Sigmoid colon (tissue), 6 donors: ENCODE measurements at regions not wholly inside any gene's neighbourhood (a gene's known extent, or its start where the extent isn't known, plus 50 kb on each side); places are given as distances from the start of the nearest gene placed in this dataset.

Source experiments
- DNase-seq: peaks from one replicate; pipeline ENCODE4 v3.0.0-alpha.2; 2019
- H3K27ac ChIP-seq, 4 donors: fragments of 200-600 bp; sonication (generic); one replicate each; pipeline ENCODE4 v1.5.1; 2016 to 2019; ENCODE audit warnings: mild to moderate bottlenecking in 1 of 4
- H3K27me3 ChIP-seq, 3 donors: fragments of 200-600 bp; sonication (generic); one replicate each; pipeline ENCODE4 v1.5.1; 2019; ENCODE audit warnings: mild to moderate bottlenecking in 1 of 3
- H3K36me3 ChIP-seq, 4 donors: fragments of 200-600 bp; sonication (generic); one replicate each; pipeline ENCODE4 v1.5.1; 2016 to 2019
- H3K4me1 ChIP-seq, 4 donors: fragments of 200-600 bp; sonication (generic); one replicate each; pipeline ENCODE4 v1.5.1; 2017 to 2019
- H3K4me3 ChIP-seq, 4 donors: fragments of 200-600 bp; sonication (generic); one replicate each; pipeline ENCODE4 v1.5.1; 2017 to 2019; ENCODE audit warnings: mild to moderate bottlenecking in 2 of 4, moderate library complexity in 1 of 4
- H3K9me3 ChIP-seq, 4 donors: fragments of 200-600 bp in 3 of 4; sonication (generic) in 3 of 4; one replicate each; pipeline versions ENCODE4 v1.5.1 to v1.6.1; 2013 to 2019
- CTCF ChIP-seq, 4 experiments: fragments of 450-650 bp in 3 of 4; fragments of 200-600 bp in 1 of 4; IDR thresholded peaks; one replicate each; pipeline ENCODE4 v1.5.1; 2016 to 2019; ENCODE audit warnings: antibody characterized with exemption in 4 of 4, mild to moderate bottlenecking in 3 of 4, moderate library complexity in 2 of 4
- EP300 ChIP-seq, 4 donors: sonication (generic); formaldehyde crosslinking; IDR thresholded peaks; one replicate each; pipeline ENCODE4 v1.6.1; 2017; ENCODE audit warnings: antibody characterized with exemption in 4 of 4
- POLR2A ChIP-seq, 2 donors: fragments of 450-650 bp; IDR thresholded peaks; one replicate each; pipeline ENCODE4 v1.6.1; 2016; ENCODE audit warnings: antibody characterized with exemption in 2 of 2, mild to moderate bottlenecking in 2 of 2, moderate library complexity in 2 of 2
- POLR2AphosphoS5 ChIP-seq, 4 donors: sonication (generic); formaldehyde crosslinking; IDR thresholded peaks; one replicate each; pipeline ENCODE4 v1.6.1; 2017; ENCODE audit warnings: antibody characterized with exemption in 4 of 4
- WGBS, 2 donors: extraction: QIAGEN DNeasy Blood & Tissue Kit; methylation state at CpG; one replicate each; pipeline ENCODE4 v1.1.7; 2013; 5-methylcytosine and 5-hydroxymethylcytosine counted together
- intact Hi-C: fragments of 100-400 bp; cut with DNase I; formaldehyde crosslinking; loops from one replicate; pipeline ENCODE4 v1.15.1; 2023
- donor health status: healthy with polysubstance abuse.
- donor health status: healthy.

GRCh38 chr10:44651834-44652233 is 259.3 kb upstream of the TMEM72 start:
- H3K9me3 ChIP-seq: no peaks in the 10 kb centered on the region
- no peaks in the 10 kb centered on the region for H3K36me3 ChIP-seq
- H3K27me3 ChIP-seq: no peaks in the 10 kb centered on the region
- peak overlapping the region in 1 of 4 donors; percentile 3 for H3K27ac ChIP-seq
- DNase-seq: no peak
- TF ChIP-seq POLR2A (IDR thresholded peaks at IDR 0.05) (no peak), POLR2AphosphoS5 (IDR thresholded peaks at IDR 0.05) (no peak), EP300 (IDR thresholded peaks at IDR 0.05) (no peak), CTCF (IDR thresholded peaks at IDR 0.05) (no peak)
- 78 to 84% methylated on average over 4 of the region's 4 CpGs for WGBS, 2 donors
- no peak overlapping the region for H3K4me3 ChIP-seq
- H3K4me1 ChIP-seq: peaks cover 0 to 15% (median 12%) of the 10 kb centered on the region in 4 donors
- intact Hi-C loops: no loop called here

- DNase-seq: no peak
- no peaks in the 10 kb centered on the region for H3K9me3 ChIP-seq
- H3K4me3 ChIP-seq: no peak overlapping the region
- WGBS, 2 donors: 81% methylated on average over 3 of the region's 3 CpGs
- H3K27me3 ChIP-seq: no peaks in the 10 kb centered on the region
- no peaks in the 10 kb centered on the region for H3K36me3 ChIP-seq
- no peaks in the 10 kb centered on the region for H3K4me1 ChIP-seq
- intact Hi-C loops: no loop called here
- H3K27ac ChIP-seq: no peak overlapping the region
- TF ChIP-seq POLR2A (IDR thresholded peaks at IDR 0.05) (no peak), POLR2AphosphoS5 (IDR thresholded peaks at IDR 0.05) (no peak), EP300 (IDR thresholded peaks at IDR 0.05) (no peak), CTCF (IDR thresholded peaks at IDR 0.05) (no peak)
Observed at GRCh38 chr10:44659320-44659719, 251.8 kb upstream of the TMEM72 start.

GRCh38 chr10:44660271-44660670 is 250.9 kb upstream of the TMEM72 start:
- H3K27ac ChIP-seq: no peak overlapping the region
- no peak for TF ChIP-seq POLR2A (IDR thresholded peaks at IDR 0.05)
- TF ChIP-seq POLR2AphosphoS5 (IDR thresholded peaks at IDR 0.05): no peak
- no peak for TF ChIP-seq CTCF (IDR thresholded peaks at IDR 0.05)
- no peak for TF ChIP-seq EP300 (IDR thresholded peaks at IDR 0.05)
- no peaks in the 10 kb centered on the region for H3K36me3 ChIP-seq
- no peak for DNase-seq
- intact Hi-C loops: no loop called here
- H3K4me1 ChIP-seq: no peaks in the 10 kb centered on the region
- 73 to 84% methylated on average over 2 of the region's 2 CpGs for WGBS, 2 donors
- H3K27me3 ChIP-seq: no peaks in the 10 kb centered on the region
- H3K9me3 ChIP-seq: no peaks in the 10 kb centered on the region
- H3K4me3 ChIP-seq: no peak overlapping the region

GRCh38 chr10:44662051-44662450 is 249.1 kb upstream of the TMEM72 start:
- TF ChIP-seq EP300 (IDR thresholded peaks at IDR 0.05): no peak

GRCh38 chr10:44668336-44668735 is 242.8 kb upstream of the TMEM72 start:
- H3K36me3 ChIP-seq: no peaks in the 10 kb centered on the region
- TF ChIP-seq POLR2A (IDR thresholded peaks at IDR 0.05) (no peak), POLR2AphosphoS5 (IDR thresholded peaks at IDR 0.05) (no peak), CTCF (IDR thresholded peaks at IDR 0.05) (no peak), EP300 (IDR thresholded peaks at IDR 0.05) (no peak)
- H3K4me3 ChIP-seq: no peak overlapping the region
- peaks cover 0 to 8% (median 3%) of the 10 kb centered on the region in 4 donors for H3K4me1 ChIP-seq
- DNase-seq: no peak
- no peak overlapping the region for H3K27ac ChIP-seq
- H3K27me3 ChIP-seq: no peaks in the 10 kb centered on the region
- intact Hi-C loops: no loop called here
- no peaks in the 10 kb centered on the region for H3K9me3 ChIP-seq

More at GRCh38 chr10:44662051-44662450, 249.1 kb upstream of the TMEM72 start:
- intact Hi-C loops: no loop called here
- 72 to 83% methylated on average over 6 of the region's 6 CpGs for WGBS, 2 donors
- no peak overlapping the region for H3K4me3 ChIP-seq
- H3K27me3 ChIP-seq: no peaks in the 10 kb centered on the region
- no peaks in the 10 kb centered on the region for H3K4me1 ChIP-seq
- no peaks in the 10 kb centered on the region for H3K9me3 ChIP-seq
- H3K27ac ChIP-seq: no peak overlapping the region
- no peaks in the 10 kb centered on the region for H3K36me3 ChIP-seq
- DNase-seq: no peak
